ENCODE measurements at regions not wholly inside any gene's neighbourhood (a gene's known extent, or its start where the extent isn't known, plus 50 kb on each side); places are given as distances from the start of the nearest gene placed in this dataset.

DNA sequence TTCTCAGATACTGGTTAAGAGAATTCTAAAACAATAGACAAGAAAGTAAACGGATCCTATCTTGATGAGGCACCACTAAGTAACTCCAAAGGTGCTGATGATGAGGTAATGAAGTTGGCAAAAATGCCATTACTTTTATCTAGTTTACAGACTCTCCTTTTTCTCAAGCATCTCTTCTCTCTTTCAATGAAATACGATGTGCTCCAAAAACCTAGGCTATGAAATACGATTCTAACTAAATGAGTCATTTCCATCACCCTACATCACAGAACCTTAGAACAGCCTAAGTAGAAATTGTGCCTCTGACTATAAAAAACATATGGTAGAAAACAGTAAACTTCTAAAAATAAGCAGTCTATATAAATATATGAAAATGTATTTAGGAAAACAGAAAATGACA, 58.9 kb upstream of the ARHGAP32 start:
- TF ChIP-seq, protein P1, sequence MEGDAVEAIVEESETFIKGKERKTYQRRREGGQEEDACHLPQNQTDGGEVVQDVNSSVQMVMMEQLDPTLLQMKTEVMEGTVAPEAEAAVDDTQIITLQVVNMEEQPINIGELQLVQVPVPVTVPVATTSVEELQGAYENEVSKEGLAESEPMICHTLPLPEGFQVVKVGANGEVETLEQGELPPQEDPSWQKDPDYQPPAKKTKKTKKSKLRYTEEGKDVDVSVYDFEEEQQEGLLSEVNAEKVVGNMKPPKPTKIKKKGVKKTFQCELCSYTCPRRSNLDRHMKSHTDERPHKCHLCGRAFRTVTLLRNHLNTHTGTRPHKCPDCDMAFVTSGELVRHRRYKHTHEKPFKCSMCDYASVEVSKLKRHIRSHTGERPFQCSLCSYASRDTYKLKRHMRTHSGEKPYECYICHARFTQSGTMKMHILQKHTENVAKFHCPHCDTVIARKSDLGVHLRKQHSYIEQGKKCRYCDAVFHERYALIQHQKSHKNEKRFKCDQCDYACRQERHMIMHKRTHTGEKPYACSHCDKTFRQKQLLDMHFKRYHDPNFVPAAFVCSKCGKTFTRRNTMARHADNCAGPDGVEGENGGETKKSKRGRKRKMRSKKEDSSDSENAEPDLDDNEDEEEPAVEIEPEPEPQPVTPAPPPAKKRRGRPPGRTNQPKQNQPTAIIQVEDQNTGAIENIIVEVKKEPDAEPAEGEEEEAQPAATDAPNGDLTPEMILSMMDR (conservative IDR thresholded peaks at IDR 0.05; ENCODE audit: low read length): no peak
- no peak for TF ChIP-seq EZH2phosphoT487 (IDR thresholded peaks at IDR 0.05; ENCODE audit: borderline replicate concordance)
